Mammary epithelial cell (primary cell): ENCODE measurements at regions not wholly inside any gene's neighbourhood (a gene's known extent, or its start where the extent isn't known, plus 50 kb on each side); places are given as distances from the start of the nearest gene placed in this dataset.

Experiments used
- EZH2 ChIP-seq: IDR thresholded peaks from 2 replicates; pipeline ENCODE4 v1.6.1; 2012; ENCODE audit warnings: low read length, inconsistent platforms, borderline replicate concordance
- TF ChIP-seq, protein P1 (sequence below), 2 donors: IDR thresholded peaks in 1 of 2; conservative IDR thresholded peaks in 1 of 2; 2 replicates each; pipeline ENCODE4 v1.5.1; 2011 to 2012; ENCODE audit warnings: inconsistent platforms in 2 of 2, low read length in 2 of 2, mild to moderate bottlenecking in 2 of 2, control low read depth in 1 of 2, low read depth in 1 of 2; ENCODE audit not compliant: insufficient read depth in 1 of 2; ENCODE audit errors: extremely low read depth in 1 of 2

DNA sequence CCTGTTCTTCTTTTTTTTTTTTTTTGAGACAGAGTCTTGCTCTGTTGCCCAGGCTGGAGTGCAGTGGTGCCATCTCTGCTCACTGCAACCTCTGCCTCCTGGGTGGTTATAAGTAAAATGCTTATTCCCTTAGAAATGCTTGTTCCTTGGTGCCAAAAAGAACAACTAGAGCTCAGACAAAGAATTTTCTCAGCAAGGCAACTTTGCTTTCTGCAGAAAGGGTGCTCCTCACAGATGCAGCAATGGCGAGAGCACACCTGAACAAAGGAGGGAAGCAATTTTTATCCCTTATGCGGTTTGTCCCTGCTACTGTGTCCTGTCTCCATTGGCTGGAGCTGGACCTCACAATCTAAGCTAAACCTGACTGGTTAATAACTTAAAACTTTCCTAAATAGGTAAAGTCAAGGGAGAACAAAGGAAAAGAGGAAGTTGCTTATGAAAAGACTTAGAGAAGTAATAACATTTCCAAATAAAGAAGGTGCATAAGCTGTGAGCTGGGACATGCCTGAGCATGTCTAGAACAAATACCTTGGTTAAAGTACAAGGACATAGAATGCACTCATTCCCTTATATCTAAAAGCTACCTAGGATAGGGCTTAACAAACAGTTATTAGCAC is 90.0 kb upstream of the PRR5 start:
- TF ChIP-seq, protein P1, sequence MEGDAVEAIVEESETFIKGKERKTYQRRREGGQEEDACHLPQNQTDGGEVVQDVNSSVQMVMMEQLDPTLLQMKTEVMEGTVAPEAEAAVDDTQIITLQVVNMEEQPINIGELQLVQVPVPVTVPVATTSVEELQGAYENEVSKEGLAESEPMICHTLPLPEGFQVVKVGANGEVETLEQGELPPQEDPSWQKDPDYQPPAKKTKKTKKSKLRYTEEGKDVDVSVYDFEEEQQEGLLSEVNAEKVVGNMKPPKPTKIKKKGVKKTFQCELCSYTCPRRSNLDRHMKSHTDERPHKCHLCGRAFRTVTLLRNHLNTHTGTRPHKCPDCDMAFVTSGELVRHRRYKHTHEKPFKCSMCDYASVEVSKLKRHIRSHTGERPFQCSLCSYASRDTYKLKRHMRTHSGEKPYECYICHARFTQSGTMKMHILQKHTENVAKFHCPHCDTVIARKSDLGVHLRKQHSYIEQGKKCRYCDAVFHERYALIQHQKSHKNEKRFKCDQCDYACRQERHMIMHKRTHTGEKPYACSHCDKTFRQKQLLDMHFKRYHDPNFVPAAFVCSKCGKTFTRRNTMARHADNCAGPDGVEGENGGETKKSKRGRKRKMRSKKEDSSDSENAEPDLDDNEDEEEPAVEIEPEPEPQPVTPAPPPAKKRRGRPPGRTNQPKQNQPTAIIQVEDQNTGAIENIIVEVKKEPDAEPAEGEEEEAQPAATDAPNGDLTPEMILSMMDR (conservative IDR thresholded peaks at IDR 0.05 in 1 of 2, IDR thresholded peaks at IDR 0.05 in 1 of 2; ENCODE audit: extremely low read depth in 1 of 2, insufficient read depth in 1 of 2, low read depth in 1 of 2, low read length in 2 of 2), result no peak
- TF ChIP-seq EZH2, result no peak
